HAP-1 (cell line): ENCODE measurements at regions not wholly inside any gene's neighbourhood (a gene's known extent, or its start where the extent isn't known, plus 50 kb on each side); places are given as distances from the start of the nearest gene placed in this dataset.
"Not testable (repeated sequence)": the region's sequence is repeated elsewhere in the genome, so short reads cannot be mapped to it uniquely, and the experiment has no call there.

Experiments used
- DNase-seq, 2 experiments: peaks; one replicate each; pipeline ENCODE4 v3.0.0-alpha.2; 2016 to 2020; ENCODE audit warnings: low spot score in 2 of 2
- H3K27me3 ChIP-seq: fragments of 250-450 bp; sonication (Bioruptor Pico); 2 replicates; pipeline ENCODE4 v1.5.1; 2020; ENCODE audit warnings: low read depth, mild to moderate bottlenecking, moderate library complexity
- H3K36me3 ChIP-seq: fragments of 250-450 bp; sonication (Bioruptor Pico); replicated peaks from 2 replicates; pipeline ENCODE4 v1.5.1; 2020; ENCODE audit warnings: mild to moderate bottlenecking
- H3K4me1 ChIP-seq: fragments of 250-450 bp; sonication (Bioruptor Pico); 2 replicates; pipeline ENCODE4 v1.5.1; 2020; ENCODE audit warnings: mild to moderate bottlenecking
- H3K4me3 ChIP-seq: fragments of 250-450 bp; sonication (Bioruptor Pico); 2 replicates; pipeline ENCODE4 v1.5.1; 2020; ENCODE audit warnings: mild to moderate bottlenecking, moderate library complexity
- H3K9me3 ChIP-seq: fragments of 250-450 bp; sonication (Bioruptor Pico); 2 replicates; pipeline ENCODE4 v1.5.1; 2020; ENCODE audit warnings: mild to moderate bottlenecking, moderate library complexity
- in situ Hi-C: fragments of 300-500 bp; cut with MboI; formaldehyde crosslinking; loops from 3 replicates; pipeline ENCODE4 v1.14.3; 2020; ENCODE audit warnings: low sequenced_read_pairs, inconsistent platforms, mixed read lengths

- in situ Hi-C loops, result no loop called here
- H3K27me3 ChIP-seq, result no peaks in the 10 kb centered on the region
- no peak for DNase-seq
- H3K4me3 ChIP-seq, result no peak overlapping the region
- H3K9me3 ChIP-seq, result no peaks in the 10 kb centered on the region
- H3K36me3 ChIP-seq, result no peaks in the 10 kb centered on the region
- no peaks in the 10 kb centered on the region for H3K4me1 ChIP-seq
Observed at GRCh38 chr12:131428091-131428685, 282.7 kb upstream of the SFSWAP start.

GRCh38 chr12:131429221-131429620, 281.7 kb upstream of the SFSWAP start:
- H3K9me3 ChIP-seq, DNase-seq, H3K4me1 ChIP-seq, H3K36me3 ChIP-seq, H3K4me3 ChIP-seq, in situ Hi-C loops, H3K27me3 ChIP-seq: not testable (repeated sequence)

- H3K9me3 ChIP-seq, in situ Hi-C loops, H3K27me3 ChIP-seq, DNase-seq, H3K36me3 ChIP-seq, H3K4me3 ChIP-seq, H3K4me1 ChIP-seq: not testable (repeated sequence)
Observed at GRCh38 chr12:131429697-131430096, 281.2 kb upstream of the SFSWAP start.

- H3K4me1 ChIP-seq, result no peaks in the 10 kb centered on the region
- H3K36me3 ChIP-seq, result no peaks in the 10 kb centered on the region
- no peak for DNase-seq
- H3K4me3 ChIP-seq, result no peak overlapping the region
- in situ Hi-C loops, result no loop called here
- H3K9me3 ChIP-seq, result no peaks in the 10 kb centered on the region
- no peaks in the 10 kb centered on the region for H3K27me3 ChIP-seq
Observed at GRCh38 chr12:131430158-131430742, 280.6 kb upstream of the SFSWAP start.

GRCh38 chr12:131431126-131431655, 279.7 kb upstream of the SFSWAP start:
- H3K27me3 ChIP-seq, H3K4me3 ChIP-seq, H3K9me3 ChIP-seq, H3K4me1 ChIP-seq, H3K36me3 ChIP-seq, in situ Hi-C loops, DNase-seq: not testable (repeated sequence)

GRCh38 chr12:131432532-131433260, 278.2 kb upstream of the SFSWAP start:
- H3K9me3 ChIP-seq, result no peaks in the 10 kb centered on the region
- no peaks in the 10 kb centered on the region for H3K36me3 ChIP-seq
- in situ Hi-C loops, result no loop called here
- H3K4me3 ChIP-seq, result no peak overlapping the region
- no peaks in the 10 kb centered on the region for H3K4me1 ChIP-seq
- DNase-seq, result no peak
- H3K27me3 ChIP-seq, result no peaks in the 10 kb centered on the region

- Histone ChIP-seq H3K9me3 (no peaks in the 10 kb centered on the region), H3K27me3 (no peaks in the 10 kb centered on the region), H3K36me3 (no peaks in the 10 kb centered on the region), H3K4me1 (no peaks in the 10 kb centered on the region), H3K4me3 (no peak overlapping the region)
- in situ Hi-C loops, result no loop called here
- DNase-seq, result no peak
Observed at GRCh38 chr12:131434208-131435125, 276.4 kb upstream of the SFSWAP start.

GRCh38 chr12:131436922-131437705, 273.8 kb upstream of the SFSWAP start:
- no peak for DNase-seq
- Histone ChIP-seq H3K4me3 (no peak overlapping the region), H3K36me3 (no peaks in the 10 kb centered on the region), H3K9me3 (no peaks in the 10 kb centered on the region), H3K27me3 (no peaks in the 10 kb centered on the region), H3K4me1 (no peaks in the 10 kb centered on the region)
- in situ Hi-C loops, result no loop called here

- Histone ChIP-seq H3K27me3 (no peaks in the 10 kb centered on the region), H3K4me3 (no peak overlapping the region), H3K36me3 (no peaks in the 10 kb centered on the region), H3K9me3 (no peaks in the 10 kb centered on the region), H3K4me1 (no peaks in the 10 kb centered on the region)
- in situ Hi-C loops, result no loop called here
- DNase-seq, result no peak
Observed at GRCh38 chr12:131437706-131438492, 273.0 kb upstream of the SFSWAP start.

- in situ Hi-C loops, H3K4me3 ChIP-seq, H3K27me3 ChIP-seq, DNase-seq, H3K4me1 ChIP-seq, H3K36me3 ChIP-seq, H3K9me3 ChIP-seq: not testable (repeated sequence)
Observed at GRCh38 chr12:131438493-131438835, 272.4 kb upstream of the SFSWAP start.

GRCh38 chr12:131438881-131439280, 272.0 kb upstream of the SFSWAP start:
- in situ Hi-C loops, result no loop called here
- H3K36me3 ChIP-seq, result no peaks in the 10 kb centered on the region
- H3K4me1 ChIP-seq, result no peaks in the 10 kb centered on the region
- peak in 1 of 2 experiments; percentile 20 for DNase-seq
- H3K4me3 ChIP-seq, result no peak overlapping the region
- no peaks in the 10 kb centered on the region for H3K9me3 ChIP-seq
- H3K27me3 ChIP-seq, result no peaks in the 10 kb centered on the region

- H3K4me3 ChIP-seq, H3K9me3 ChIP-seq, H3K4me1 ChIP-seq, H3K36me3 ChIP-seq, H3K27me3 ChIP-seq, in situ Hi-C loops, DNase-seq: not testable (repeated sequence)
Observed at GRCh38 chr12:131439752-131440151, 271.1 kb upstream of the SFSWAP start.
